HEK293 (cell line): ENCODE measurements at regions not wholly inside any gene's neighbourhood (a gene's known extent, or its start where the extent isn't known, plus 50 kb on each side); places are given as distances from the start of the nearest gene placed in this dataset.

Experiments used
- ATF2 ChIP-seq: fragments of 450-650 bp; formaldehyde crosslinking; IDR thresholded peaks from 2 replicates; pipeline ENCODE4 v1.5.1; 2016; ENCODE audit warnings: missing biosample characterization, missing genetic modification characterization, low read depth
- CTCF ChIP-seq: fragments of 450-650 bp; formaldehyde crosslinking; IDR thresholded peaks from 2 replicates; pipeline ENCODE4 v1.5.1; 2016; ENCODE audit warnings: missing biosample characterization, missing genetic modification characterization
- MYNN ChIP-seq: fragments of 450-650 bp; formaldehyde crosslinking; IDR thresholded peaks from 2 replicates; pipeline ENCODE4 v1.5.1; 2016; ENCODE audit warnings: missing biosample characterization, missing genetic modification characterization, borderline replicate concordance
- ZNF16 ChIP-seq: fragments of 450-650 bp; formaldehyde crosslinking; IDR thresholded peaks from 2 replicates; pipeline ENCODE4 v1.5.1; 2016; ENCODE audit warnings: low read depth, missing biosample characterization, missing genetic modification characterization
- ZNF629 ChIP-seq: fragments of 450-650 bp; formaldehyde crosslinking; IDR thresholded peaks from 2 replicates; pipeline ENCODE4 v1.5.1; 2017; ENCODE audit warnings: missing biosample characterization, missing genetic modification characterization
- ZNF837 ChIP-seq: fragments of 450-650 bp; formaldehyde crosslinking; IDR thresholded peaks from 2 replicates; pipeline ENCODE4 v1.5.1; 2016; ENCODE audit warnings: missing biosample characterization, missing genetic modification characterization

- TF ChIP-seq ZNF16 (tag by site-specific recombination) (no peak), MYNN (no peak), ZNF629 (no peak), CTCF (tag by site-specific recombination) (no peak), ZNF837 (no peak), ATF2 (tag by site-specific recombination) (no peak)
Observed at GRCh38 chr7:86932038-86932512, 127.4 kb downstream of the ELAPOR2 start.
